Brain microvascular endothelial cell (primary cell): ENCODE measurements at regions not wholly inside any gene's neighbourhood (a gene's known extent, or its start where the extent isn't known, plus 50 kb on each side); places are given as distances from the start of the nearest gene placed in this dataset.

Experiments
- DNase-seq: peaks from one replicate; pipeline ENCODE4 v3.0.0-alpha.2; 2020
- H3K27ac ChIP-seq: fragments of 250-450 bp; sonication (Bioruptor Pico); 2 replicates; pipeline ENCODE4 v1.5.1; 2020; ENCODE audit warnings: mild to moderate bottlenecking, moderate library complexity
- H3K27me3 ChIP-seq: fragments of 250-450 bp; sonication (Bioruptor Pico); replicated peaks from 2 replicates; pipeline ENCODE4 v1.5.1; 2020; ENCODE audit warnings: mild to moderate bottlenecking
- H3K36me3 ChIP-seq: fragments of 250-450 bp; sonication (Bioruptor Pico); replicated peaks from 2 replicates; pipeline ENCODE4 v1.5.1; 2020; ENCODE audit warnings: mild to moderate bottlenecking
- H3K4me3 ChIP-seq: 2 replicates; pipeline ENCODE4 v1.5.1; 2011; ENCODE audit warnings: low read depth, mild to moderate bottlenecking, control low read depth, low read length, moderate library complexity
- CTCF ChIP-seq: IDR thresholded peaks from 2 replicates; pipeline ENCODE4 v1.5.1; 2011; ENCODE audit warnings: low read depth, mild to moderate bottlenecking, moderate library complexity, low read length, control low read depth, inconsistent platforms; ENCODE audit errors: missing control alignments
- in situ Hi-C: cut with HindIII; loops from 2 replicates; pipeline ENCODE4 v1.10.0; 2017; ENCODE audit warnings: low sequenced_read_pairs, low pct_ligation_motif_present

- DNase-seq, result no peak
- no peak for TF ChIP-seq CTCF
- in situ Hi-C loops, result no loop called here
Observed at GRCh38 chr9:107631788-107632187, 142.2 kb upstream of the KLF4 start.

GRCh38 chr9:107630156-107630555 lies 140.6 kb upstream of the KLF4 start:
- in situ Hi-C loops, result no loop called here
- H3K4me3 ChIP-seq, result no peak overlapping the region
- no peak for DNase-seq
- no peaks in the 10 kb centered on the region for H3K27me3 ChIP-seq
- no peak for TF ChIP-seq CTCF
- no peak overlapping the region for H3K27ac ChIP-seq
- no peaks in the 10 kb centered on the region for H3K36me3 ChIP-seq

More at GRCh38 chr9:107631788-107632187, 142.2 kb upstream of the KLF4 start:
- Histone ChIP-seq H3K36me3 (no peaks in the 10 kb centered on the region), H3K27me3 (no peaks in the 10 kb centered on the region), H3K27ac (no peak overlapping the region), H3K4me3 (no peak overlapping the region)

DNA sequence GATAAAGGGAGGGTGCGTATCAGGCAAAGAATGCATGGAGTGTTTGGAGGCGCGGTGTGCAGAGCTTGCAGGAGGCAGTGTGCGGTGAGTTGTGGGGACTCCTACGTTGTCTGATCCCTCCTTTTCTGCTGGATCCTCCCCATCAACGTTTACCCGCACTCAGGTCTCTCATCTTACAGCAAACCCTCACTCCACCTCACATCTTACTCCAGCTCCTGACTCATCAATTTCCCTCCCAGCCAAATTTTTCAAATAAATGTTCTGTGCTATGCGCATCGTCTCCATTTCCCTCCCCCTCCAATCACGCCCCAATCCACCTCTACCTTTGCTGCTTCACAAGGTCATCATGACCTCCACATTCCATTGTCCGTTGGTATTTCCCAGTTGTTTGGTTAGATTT lies 138.9 kb upstream of the KLF4 start:
- TF ChIP-seq CTCF, result no peak
- no peak for DNase-seq
- H3K27ac ChIP-seq, result no peak overlapping the region
- H3K36me3 ChIP-seq, result no peaks in the 10 kb centered on the region
- no peak overlapping the region for H3K4me3 ChIP-seq
- in situ Hi-C loops, result no loop called here
- H3K27me3 ChIP-seq, result no peaks in the 10 kb centered on the region

DNA sequence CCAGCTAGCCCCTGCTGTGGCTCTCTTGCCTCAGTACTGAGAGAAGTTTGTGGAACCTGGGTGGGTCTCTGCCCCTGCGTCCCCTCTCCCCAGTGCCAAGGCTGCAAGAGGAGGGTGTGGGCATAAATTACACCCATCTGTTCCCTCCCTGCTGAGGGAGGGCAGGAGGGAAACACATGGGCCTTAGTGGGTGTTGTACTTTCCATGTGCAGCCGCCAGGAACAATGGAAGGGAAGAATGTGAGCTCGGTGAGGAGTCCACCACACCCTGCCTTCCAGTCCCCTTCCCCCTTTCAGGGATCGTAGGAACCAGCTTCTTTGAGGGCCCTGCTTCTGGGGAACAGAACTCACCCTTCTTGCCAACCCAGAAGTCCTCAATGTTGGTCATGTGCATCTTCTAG lies 138.2 kb upstream of the KLF4 start:
- in situ Hi-C loops, result no loop called here
- Histone ChIP-seq H3K27ac (no peak overlapping the region), H3K27me3 (no peaks in the 10 kb centered on the region), H3K36me3 (no peaks in the 10 kb centered on the region), H3K4me3 (no peak overlapping the region)
- no peak for DNase-seq
- no peak for TF ChIP-seq CTCF

DNA sequence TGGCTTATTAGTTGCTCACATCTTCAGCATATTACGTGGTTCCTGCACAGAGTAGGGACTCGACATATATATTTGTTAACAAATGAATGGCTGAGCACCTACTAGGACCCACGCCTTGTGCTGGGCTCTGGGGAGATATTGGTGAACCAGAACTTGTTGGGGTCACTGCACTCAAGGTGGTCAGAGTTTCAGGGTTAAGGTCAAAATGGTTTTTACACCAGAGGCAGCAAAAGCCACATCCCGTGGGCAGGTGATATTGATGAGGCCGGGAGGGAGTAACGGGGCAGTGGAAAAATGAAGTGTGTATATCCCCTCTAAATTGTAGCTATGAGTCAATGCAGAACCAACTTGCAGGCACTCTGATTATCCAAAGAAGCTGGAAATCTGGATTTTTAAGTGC lies 136.5 kb upstream of the KLF4 start:
- TF ChIP-seq CTCF, result no peak
- Histone ChIP-seq H3K27me3 (no peaks in the 10 kb centered on the region), H3K27ac (no peak overlapping the region), H3K36me3 (no peaks in the 10 kb centered on the region), H3K4me3 (no peak overlapping the region)
- no peak for DNase-seq
- in situ Hi-C loops, result no loop called here

- in situ Hi-C loops, result no loop called here
- H3K27me3 ChIP-seq, result no peaks in the 10 kb centered on the region
- H3K4me3 ChIP-seq, result no peak overlapping the region
- H3K36me3 ChIP-seq, result no peaks in the 10 kb centered on the region
- H3K27ac ChIP-seq, result no peak overlapping the region
- no peak for TF ChIP-seq CTCF
- DNase-seq, result no peak
Observed at GRCh38 chr9:107625383-107625984, 135.9 kb upstream of the KLF4 start.
